DOHH2 (cell line): ENCODE measurements at regions not wholly inside any gene's neighbourhood (a gene's known extent, or its start where the extent isn't known, plus 50 kb on each side); places are given as distances from the start of the nearest gene placed in this dataset.

ENCODE experiments used
- EZH2phosphoT487 ChIP-seq: fragments of 200-600 bp; sonication (generic); IDR thresholded peaks from 2 replicates; pipeline ENCODE4 v1.6.1; 2017; ENCODE audit warnings: borderline replicate concordance, mild to moderate bottlenecking, antibody characterized with exemption, low read length, moderate library complexity, mixed read lengths
- TF ChIP-seq, protein P1 (sequence below): fragments of 200-600 bp; sonication (generic); IDR thresholded peaks from one replicate; pipeline ENCODE4 v1.5.1; 2014; ENCODE audit warnings: antibody characterized with exemption, mild to moderate bottlenecking, low read depth, low read length; ENCODE audit not compliant: poor library complexity, severe bottlenecking

DNA sequence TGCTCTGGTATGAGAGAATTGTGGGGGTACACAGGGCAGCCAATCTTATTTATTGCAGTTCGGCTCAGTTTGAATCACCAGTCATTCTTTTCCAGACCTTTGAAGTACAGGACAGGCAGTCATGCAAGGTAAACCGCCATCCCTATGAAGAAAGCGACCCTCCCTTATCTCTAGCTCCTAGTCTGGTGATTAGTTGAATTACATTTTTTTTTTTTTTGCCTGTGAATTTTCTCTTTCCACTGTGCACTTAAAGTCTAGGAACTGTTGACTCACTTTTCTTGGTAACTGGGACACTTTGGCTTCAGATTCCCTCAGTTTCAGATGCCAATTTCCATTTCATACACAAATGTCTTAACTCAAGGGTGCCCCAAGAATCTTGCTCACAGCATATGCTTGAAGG is 82.4 kb upstream of the FAM9C start:
- TF ChIP-seq, protein P1, sequence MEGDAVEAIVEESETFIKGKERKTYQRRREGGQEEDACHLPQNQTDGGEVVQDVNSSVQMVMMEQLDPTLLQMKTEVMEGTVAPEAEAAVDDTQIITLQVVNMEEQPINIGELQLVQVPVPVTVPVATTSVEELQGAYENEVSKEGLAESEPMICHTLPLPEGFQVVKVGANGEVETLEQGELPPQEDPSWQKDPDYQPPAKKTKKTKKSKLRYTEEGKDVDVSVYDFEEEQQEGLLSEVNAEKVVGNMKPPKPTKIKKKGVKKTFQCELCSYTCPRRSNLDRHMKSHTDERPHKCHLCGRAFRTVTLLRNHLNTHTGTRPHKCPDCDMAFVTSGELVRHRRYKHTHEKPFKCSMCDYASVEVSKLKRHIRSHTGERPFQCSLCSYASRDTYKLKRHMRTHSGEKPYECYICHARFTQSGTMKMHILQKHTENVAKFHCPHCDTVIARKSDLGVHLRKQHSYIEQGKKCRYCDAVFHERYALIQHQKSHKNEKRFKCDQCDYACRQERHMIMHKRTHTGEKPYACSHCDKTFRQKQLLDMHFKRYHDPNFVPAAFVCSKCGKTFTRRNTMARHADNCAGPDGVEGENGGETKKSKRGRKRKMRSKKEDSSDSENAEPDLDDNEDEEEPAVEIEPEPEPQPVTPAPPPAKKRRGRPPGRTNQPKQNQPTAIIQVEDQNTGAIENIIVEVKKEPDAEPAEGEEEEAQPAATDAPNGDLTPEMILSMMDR, result no peak
- TF ChIP-seq EZH2phosphoT487, result no peak
